Activated CD8-positive, alpha-beta T cell treated with anti-CD3 and anti-CD28 coated beads for 36 hours (primary cell): ENCODE measurements at regions not wholly inside any gene's neighbourhood (a gene's known extent, or its start where the extent isn't known, plus 50 kb on each side); places are given as distances from the start of the nearest gene placed in this dataset.

Experiments used
- ATAC-seq: fragments of 200-7000 bp; cut with Tn5 transposase; one replicate; pipeline ENCODE4 v1.10.0; 2021; ENCODE audit warnings: mild to moderate bottlenecking, moderate library complexity
- CTCF ChIA-PET: fragments of 350-600 bp; sonication (Branson Sonifier 250); formaldehyde crosslinking; loops from one replicate; lab custom pipeline; 2021; ENCODE audit warnings: antibody characterized with exemption; lab: Charles Lee
- POLR2A ChIA-PET: fragments of 350-600 bp; sonication (Branson Sonifier 250); formaldehyde crosslinking; loops from one replicate; lab custom pipeline; 2021; ENCODE audit warnings: antibody characterized with exemption; lab: Charles Lee
- DNase-seq: peaks from one replicate; pipeline ENCODE4 v3.0.0-alpha.2; 2020
- H3K27ac Mint-ChIP-seq: one replicate; pipeline ENCODE4 v1.8.0; 2021; ENCODE audit warnings: mild to moderate bottlenecking, mixed read lengths
- H3K27me3 Mint-ChIP-seq: one replicate; pipeline ENCODE4 v1.8.0; 2021; ENCODE audit warnings: mixed read lengths
- H3K36me3 Mint-ChIP-seq: one replicate; pipeline ENCODE4 v1.8.0; 2021; ENCODE audit warnings: low read depth, mixed read lengths
- H3K4me1 Mint-ChIP-seq: one replicate; pipeline ENCODE4 v1.8.0; 2021; ENCODE audit warnings: low read depth, mixed read lengths
- H3K4me3 Mint-ChIP-seq: one replicate; pipeline ENCODE4 v1.8.0; 2021; ENCODE audit warnings: mild to moderate bottlenecking, moderate library complexity, mixed read lengths
- H3K9me3 Mint-ChIP-seq: one replicate; pipeline ENCODE4 v1.8.0; 2021; ENCODE audit warnings: mixed read lengths
- CTCF ChIP-seq: fragments of 200-600 bp; IDR thresholded peaks from one replicate; pipeline ENCODE4 v1.8.0; 2022; ENCODE audit warnings: antibody characterized with exemption, mild to moderate bottlenecking
- intact Hi-C: fragments of 100-400 bp; cut with micrococcal nuclease; formaldehyde crosslinking; loops from one replicate; pipeline ENCODE4 v1.10.0; 2022

GRCh38 chr3:163582967-163583366 is 1495.3 kb downstream of the SI start:
- H3K4me1 Mint-ChIP-seq: no peaks in the 10 kb centered on the region
- peaks cover 8% of the 10 kb centered on the region for H3K9me3 Mint-ChIP-seq
- ChIA-PET POLR2A (no interaction called here), CTCF (no interaction called here)
- ATAC-seq: no peak
- TF ChIP-seq CTCF: no peak
- H3K36me3 Mint-ChIP-seq: no peaks in the 10 kb centered on the region
- DNase-seq: no peak
- H3K27ac Mint-ChIP-seq: no peak overlapping the region
- no peaks in the 10 kb centered on the region for H3K27me3 Mint-ChIP-seq
- H3K4me3 Mint-ChIP-seq: no peak overlapping the region
- intact Hi-C loops: no loop called here

GRCh38 chr3:163577271-163577670 is 1501.0 kb downstream of the SI start:
- intact Hi-C loops: no loop called here
- TF ChIP-seq CTCF: no peak
- no peaks in the 10 kb centered on the region for H3K27me3 Mint-ChIP-seq
- peaks cover 3% of the 10 kb centered on the region for H3K9me3 Mint-ChIP-seq
- POLR2A ChIA-PET: no interaction called here
- no peaks in the 10 kb centered on the region for H3K4me1 Mint-ChIP-seq
- CTCF ChIA-PET: no interaction called here
- H3K36me3 Mint-ChIP-seq: no peaks in the 10 kb centered on the region
- no peak overlapping the region for H3K27ac Mint-ChIP-seq
- ATAC-seq (no peak), DNase-seq (no peak)
- H3K4me3 Mint-ChIP-seq: no peak overlapping the region

- no peaks in the 10 kb centered on the region for H3K4me1 Mint-ChIP-seq
- H3K4me3 Mint-ChIP-seq: no peak overlapping the region
- H3K27ac Mint-ChIP-seq: no peak overlapping the region
- no peaks in the 10 kb centered on the region for H3K36me3 Mint-ChIP-seq
- intact Hi-C loops: no loop called here
- DNase-seq: no peak
- ChIA-PET CTCF (no interaction called here), POLR2A (no interaction called here)
- TF ChIP-seq CTCF: no peak
- no peaks in the 10 kb centered on the region for H3K27me3 Mint-ChIP-seq
- no peak for ATAC-seq
- peaks cover 7% of the 10 kb centered on the region for H3K9me3 Mint-ChIP-seq
These were observed 1502.0 kb downstream of the SI start for GRCh38 chr3:163576314-163576713.

- Mint-ChIP-seq H3K27ac (no peak overlapping the region), H3K9me3 (peaks cover 12% of the 10 kb centered on the region), H3K4me3 (no peak overlapping the region), H3K36me3 (no peaks in the 10 kb centered on the region), H3K27me3 (no peaks in the 10 kb centered on the region), H3K4me1 (no peaks in the 10 kb centered on the region)
- POLR2A ChIA-PET: interaction anchor here (0.6 kb wide), 1 partner anchor 1570 kb away, joined by 3 read pairs; no protein-coding TSS in a partner anchor
- TF ChIP-seq CTCF: no peak
- intact Hi-C loops: no loop called here
- CTCF ChIA-PET: no interaction called here
- ATAC-seq (no peak), DNase-seq (no peak)
These were observed 1505.0 kb downstream of the SI start for GRCh38 chr3:163573324-163573723.

GRCh38 chr3:163572856-163573255 is 1505.4 kb downstream of the SI start:
- ATAC-seq: no peak

More at GRCh38 chr3:163572856-163573255, 1505.4 kb downstream of the SI start:
- no peaks in the 10 kb centered on the region for H3K27me3 Mint-ChIP-seq
- ChIA-PET CTCF (no interaction called here), POLR2A (interaction anchor here (0.6 kb wide), 1 partner anchor 1569 kb away, joined by 3 read pairs; no protein-coding TSS in a partner anchor)
- no peaks in the 10 kb centered on the region for H3K4me1 Mint-ChIP-seq
- intact Hi-C loops: no loop called here
- no peak for TF ChIP-seq CTCF
- no peak overlapping the region for H3K4me3 Mint-ChIP-seq
- H3K9me3 Mint-ChIP-seq: peaks cover 12% of the 10 kb centered on the region
- no peak overlapping the region for H3K27ac Mint-ChIP-seq
- H3K36me3 Mint-ChIP-seq: no peaks in the 10 kb centered on the region
- DNase-seq: no peak
